ENCODE measurements at regions not wholly inside any gene's neighbourhood (a gene's known extent, or its start where the extent isn't known, plus 50 kb on each side); places are given as distances from the start of the nearest gene placed in this dataset.

- TF ChIP-seq CTCF (IDR thresholded peaks at IDR 0.05 in 8 of 11, conservative IDR thresholded peaks at IDR 0.05 in 3 of 11) (no peak), POLR2A (IDR thresholded peaks at IDR 0.05) (no peak), POLR2AphosphoS5 (IDR thresholded peaks at IDR 0.05) (no peak)
Observed at GRCh38 chr7:4345004-4345403, 337.1 kb upstream of the FOXK1 start.
